ENCODE measurements at regions not wholly inside any gene's neighbourhood (a gene's known extent, or its start where the extent isn't known, plus 50 kb on each side); places are given as distances from the start of the nearest gene placed in this dataset.

DNA sequence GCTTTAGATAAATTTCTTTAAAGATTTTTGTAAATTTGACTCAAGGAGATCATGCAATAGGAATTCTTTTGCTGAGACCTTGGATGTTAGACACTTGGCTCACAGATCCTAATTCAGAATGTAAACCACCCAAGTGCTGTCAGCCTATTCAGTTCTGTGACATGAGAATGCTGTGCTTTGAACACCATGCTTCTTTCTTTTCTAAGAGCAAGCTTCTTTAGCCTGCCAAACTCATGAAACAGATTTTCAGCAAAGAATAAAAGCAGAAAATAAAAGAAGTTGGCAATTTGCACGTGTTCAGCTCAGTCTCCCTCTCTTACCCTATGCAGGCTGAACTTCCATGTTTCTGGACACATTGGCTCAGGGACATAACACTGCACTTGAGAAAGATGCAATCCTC, 845.8 kb downstream of the UQCRFS1 start:
- 49 to 69% (median 68%) methylated on average over 1 of the region's 1 CpG for WGBS, 5 donors
- TF ChIP-seq, protein P1, sequence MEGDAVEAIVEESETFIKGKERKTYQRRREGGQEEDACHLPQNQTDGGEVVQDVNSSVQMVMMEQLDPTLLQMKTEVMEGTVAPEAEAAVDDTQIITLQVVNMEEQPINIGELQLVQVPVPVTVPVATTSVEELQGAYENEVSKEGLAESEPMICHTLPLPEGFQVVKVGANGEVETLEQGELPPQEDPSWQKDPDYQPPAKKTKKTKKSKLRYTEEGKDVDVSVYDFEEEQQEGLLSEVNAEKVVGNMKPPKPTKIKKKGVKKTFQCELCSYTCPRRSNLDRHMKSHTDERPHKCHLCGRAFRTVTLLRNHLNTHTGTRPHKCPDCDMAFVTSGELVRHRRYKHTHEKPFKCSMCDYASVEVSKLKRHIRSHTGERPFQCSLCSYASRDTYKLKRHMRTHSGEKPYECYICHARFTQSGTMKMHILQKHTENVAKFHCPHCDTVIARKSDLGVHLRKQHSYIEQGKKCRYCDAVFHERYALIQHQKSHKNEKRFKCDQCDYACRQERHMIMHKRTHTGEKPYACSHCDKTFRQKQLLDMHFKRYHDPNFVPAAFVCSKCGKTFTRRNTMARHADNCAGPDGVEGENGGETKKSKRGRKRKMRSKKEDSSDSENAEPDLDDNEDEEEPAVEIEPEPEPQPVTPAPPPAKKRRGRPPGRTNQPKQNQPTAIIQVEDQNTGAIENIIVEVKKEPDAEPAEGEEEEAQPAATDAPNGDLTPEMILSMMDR (IDR thresholded peaks at IDR 0.05 in 8 of 11, conservative IDR thresholded peaks at IDR 0.05 in 3 of 11), result no peak
- TF ChIP-seq POLR2AphosphoS5 (IDR thresholded peaks at IDR 0.05) (no peak), POLR2A (IDR thresholded peaks at IDR 0.05) (no peak)
- intact Hi-C loops (cut with DNase I; ENCODE audit: low total_unique reads), result no loop called here
- Histone ChIP-seq H3K36me3 (no peaks in the 10 kb centered on the region), H3K27me3 (replicated peaks in 1 of 7) (peaks cover 0 to 3% (median 0%) of the 10 kb centered on the region in 7 donors), H3K9me3 (peaks cover 0 to 12% (median 0%) of the 10 kb centered on the region in 8 donors), H3K4me3 (no peak overlapping the region), H3K27ac (no peak overlapping the region), H3K4me1 (no peaks in the 10 kb centered on the region)
- DNase-seq, result no peak

DNA sequence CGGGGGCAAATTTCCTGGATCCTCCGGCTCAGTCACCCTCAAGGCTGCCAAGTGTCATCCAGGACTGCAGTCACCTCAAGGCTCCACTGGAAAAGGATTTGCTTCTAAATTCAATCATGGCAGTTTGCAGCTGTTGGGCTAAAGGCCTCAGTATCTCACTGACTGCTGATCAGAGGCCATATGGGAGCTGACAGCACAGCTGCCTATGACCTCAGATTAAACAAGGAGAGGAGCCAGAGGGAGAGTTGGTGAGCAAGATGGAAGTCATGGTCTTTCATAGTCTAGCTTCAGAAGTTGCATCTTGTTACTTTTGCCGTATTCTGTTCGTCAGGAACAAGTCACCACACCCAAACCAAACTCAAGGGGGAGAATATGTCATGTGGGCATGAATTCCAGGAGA, 849.7 kb downstream of the UQCRFS1 start:
- TF ChIP-seq POLR2A (IDR thresholded peaks at IDR 0.05), result no peak
- TF ChIP-seq POLR2AphosphoS5 (IDR thresholded peaks at IDR 0.05), result no peak
- TF ChIP-seq, protein P1 (IDR thresholded peaks at IDR 0.05 in 8 of 11, conservative IDR thresholded peaks at IDR 0.05 in 3 of 11), result no peak
- no peak overlapping the region for H3K27ac ChIP-seq
- peaks cover 0 to 8% (median 0%) of the 10 kb centered on the region in 8 donors for H3K9me3 ChIP-seq
- intact Hi-C loops (cut with DNase I; ENCODE audit: low total_unique reads), result no loop called here
- WGBS, 5 donors, result 69 to 89% (median 86%) methylated on average over 4 of the region's 4 CpGs
- no peaks in the 10 kb centered on the region for H3K27me3 ChIP-seq (replicated peaks in 1 of 7)
- no peaks in the 10 kb centered on the region for H3K36me3 ChIP-seq
- H3K4me3 ChIP-seq, result no peak overlapping the region
- no peak for DNase-seq
- H3K4me1 ChIP-seq, result no peaks in the 10 kb centered on the region

DNA sequence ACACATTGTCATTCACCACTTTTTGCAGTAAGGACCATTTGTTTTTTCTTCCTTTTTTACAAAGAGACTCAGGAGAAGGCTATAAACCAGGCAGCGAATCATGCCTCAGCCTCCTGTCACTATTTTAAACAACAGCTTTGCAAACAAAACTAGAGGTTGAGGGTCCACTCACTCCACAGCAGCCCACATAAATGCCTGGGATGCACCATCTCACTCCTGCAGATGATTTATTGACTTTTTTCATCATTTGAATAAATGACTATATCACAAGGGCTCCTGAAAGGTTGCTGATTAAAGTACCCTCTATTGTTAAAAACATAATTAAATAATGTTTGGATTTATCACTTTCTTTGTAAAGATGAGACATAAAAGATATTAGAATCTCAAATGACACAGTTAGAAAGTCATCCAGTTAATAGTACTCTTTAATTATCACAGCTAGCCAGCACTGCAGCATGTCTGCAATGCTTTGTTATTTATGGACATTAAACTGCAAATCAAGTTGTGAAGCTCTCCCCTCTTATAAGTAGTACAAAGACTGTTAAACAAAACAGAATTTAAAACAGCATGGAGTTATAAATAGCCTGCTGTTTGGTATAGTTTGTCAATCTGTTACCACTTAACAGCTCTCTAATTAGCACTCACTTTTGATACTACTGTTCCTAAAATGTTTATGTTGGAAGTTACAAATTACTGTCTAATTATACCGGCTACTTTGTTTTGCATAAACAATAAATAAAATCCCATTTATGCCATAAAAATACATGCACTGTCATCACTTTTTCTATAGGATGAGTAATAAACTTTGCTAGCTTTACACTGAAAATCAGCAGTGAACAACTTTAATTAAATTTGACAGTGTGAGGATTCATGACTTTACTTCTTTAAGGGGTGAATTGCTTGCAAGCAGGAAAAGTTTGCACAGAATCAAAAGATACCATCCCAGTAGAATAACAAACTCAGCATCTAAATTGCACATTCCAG, 853.2 kb downstream of the UQCRFS1 start:
- WGBS, 5 donors, result 64 to 75% (median 68%) methylated on average over 2 of the region's 2 CpGs
- intact Hi-C loops (cut with DNase I; ENCODE audit: low total_unique reads), result no loop called here
- TF ChIP-seq POLR2A (IDR thresholded peaks at IDR 0.05), result no peak
- TF ChIP-seq, protein P1 (IDR thresholded peaks at IDR 0.05 in 8 of 11, conservative IDR thresholded peaks at IDR 0.05 in 3 of 11), result no peak
- TF ChIP-seq POLR2AphosphoS5 (IDR thresholded peaks at IDR 0.05), result no peak

DNA sequence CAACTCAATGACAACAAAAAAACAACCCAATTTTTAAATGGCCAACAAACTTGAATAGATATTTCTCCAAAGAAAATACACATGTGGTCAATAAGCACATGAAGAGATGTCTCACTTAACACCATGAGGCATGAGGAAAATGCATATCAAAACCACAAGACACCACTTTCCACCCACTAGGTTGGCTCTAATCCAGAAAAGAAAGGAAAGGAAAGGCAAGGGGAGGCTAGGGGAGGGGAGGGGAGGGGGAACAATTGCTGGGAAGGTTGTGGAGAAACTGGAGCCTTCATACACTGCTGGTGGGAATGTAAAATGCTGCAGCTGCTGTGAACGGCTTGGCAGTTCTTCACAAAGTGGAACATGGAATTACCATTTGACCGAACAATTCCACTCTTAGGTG, 854.3 kb downstream of the UQCRFS1 start:
- H3K9me3 ChIP-seq, result peaks cover 0 to 27% (median 0%) of the 10 kb centered on the region in 8 donors
- no peak for DNase-seq

More for the DNA sequence above, 853.2 kb downstream of the UQCRFS1 start:
- no peak for DNase-seq
- H3K36me3 ChIP-seq, result no peaks in the 10 kb centered on the region
- no peak overlapping the region for H3K27ac ChIP-seq
- H3K9me3 ChIP-seq, result peaks cover 0 to 27% (median 0%) of the 10 kb centered on the region in 8 donors
- no peak overlapping the region for H3K4me3 ChIP-seq
- no peaks in the 10 kb centered on the region for H3K4me1 ChIP-seq
- H3K27me3 ChIP-seq (replicated peaks in 1 of 7), result no peaks in the 10 kb centered on the region

More for the DNA sequence above, 854.3 kb downstream of the UQCRFS1 start:
- TF ChIP-seq POLR2A (IDR thresholded peaks at IDR 0.05) (no peak), POLR2AphosphoS5 (IDR thresholded peaks at IDR 0.05) (no peak)
- TF ChIP-seq, protein P1 (IDR thresholded peaks at IDR 0.05 in 8 of 11, conservative IDR thresholded peaks at IDR 0.05 in 3 of 11), result no peak
- H3K27ac ChIP-seq, result no peak overlapping the region
- intact Hi-C loops (cut with DNase I; ENCODE audit: low total_unique reads), result no loop called here
- H3K4me1 ChIP-seq, result no peaks in the 10 kb centered on the region
- WGBS, 5 donors, result 48 to 81% (median 60%) methylated on average over 2 of the region's 2 CpGs
- H3K27me3 ChIP-seq (replicated peaks in 1 of 7), result no peaks in the 10 kb centered on the region
- H3K36me3 ChIP-seq, result no peaks in the 10 kb centered on the region
- no peak overlapping the region for H3K4me3 ChIP-seq

All from spleen (tissue), 11 donors.